ENCODE measurements at regions not wholly inside any gene's neighbourhood (a gene's known extent, or its start where the extent isn't known, plus 50 kb on each side); places are given as distances from the start of the nearest gene placed in this dataset.

DNA sequence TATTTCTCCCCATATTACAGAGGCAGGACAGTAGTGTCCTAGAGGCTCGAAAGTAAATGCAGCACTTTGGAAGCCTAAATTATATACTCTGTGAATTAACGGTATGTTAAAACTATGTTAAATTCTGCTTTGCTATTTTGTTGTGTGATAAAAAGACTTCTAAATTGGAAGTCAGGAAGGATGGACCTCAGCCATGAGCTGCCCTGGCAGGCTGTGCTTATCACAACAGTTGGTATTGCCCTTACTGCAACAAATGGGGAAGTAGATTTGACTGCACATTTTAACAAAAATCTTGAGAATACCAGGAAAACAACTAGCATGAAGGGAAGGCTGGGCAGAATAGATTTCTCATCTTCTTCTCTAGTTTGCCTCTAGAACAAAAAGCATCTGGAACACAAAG is 706.6 kb downstream of the SI start:
- H3K27ac ChIP-seq (ENCODE audit: low read depth in 1 of 2, low read length in 2 of 2): no peak overlapping the region
- no peaks in the 10 kb centered on the region for H3K79me2 ChIP-seq (ENCODE audit: insufficient read depth, low read length)
- no CpG with 5 or more reads among the region's 2 CpGs for WGBS (ENCODE audit: insufficient coverage)
- no peaks in the 10 kb centered on the region for H4K20me1 ChIP-seq (ENCODE audit: insufficient read depth, low read length)
- no peaks in the 10 kb centered on the region for H3K36me3 ChIP-seq (replicated peaks in 1 of 2; ENCODE audit: control insufficient read depth in 1 of 2, insufficient read depth in 2 of 2, low read length in 2 of 2)
- TF ChIP-seq, protein P1, sequence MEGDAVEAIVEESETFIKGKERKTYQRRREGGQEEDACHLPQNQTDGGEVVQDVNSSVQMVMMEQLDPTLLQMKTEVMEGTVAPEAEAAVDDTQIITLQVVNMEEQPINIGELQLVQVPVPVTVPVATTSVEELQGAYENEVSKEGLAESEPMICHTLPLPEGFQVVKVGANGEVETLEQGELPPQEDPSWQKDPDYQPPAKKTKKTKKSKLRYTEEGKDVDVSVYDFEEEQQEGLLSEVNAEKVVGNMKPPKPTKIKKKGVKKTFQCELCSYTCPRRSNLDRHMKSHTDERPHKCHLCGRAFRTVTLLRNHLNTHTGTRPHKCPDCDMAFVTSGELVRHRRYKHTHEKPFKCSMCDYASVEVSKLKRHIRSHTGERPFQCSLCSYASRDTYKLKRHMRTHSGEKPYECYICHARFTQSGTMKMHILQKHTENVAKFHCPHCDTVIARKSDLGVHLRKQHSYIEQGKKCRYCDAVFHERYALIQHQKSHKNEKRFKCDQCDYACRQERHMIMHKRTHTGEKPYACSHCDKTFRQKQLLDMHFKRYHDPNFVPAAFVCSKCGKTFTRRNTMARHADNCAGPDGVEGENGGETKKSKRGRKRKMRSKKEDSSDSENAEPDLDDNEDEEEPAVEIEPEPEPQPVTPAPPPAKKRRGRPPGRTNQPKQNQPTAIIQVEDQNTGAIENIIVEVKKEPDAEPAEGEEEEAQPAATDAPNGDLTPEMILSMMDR (IDR thresholded peaks at IDR 0.05): no peak
- no peak overlapping the region for H3K4me3 ChIP-seq (replicated peaks in 1 of 3; ENCODE audit: low read depth in 2 of 3, low read length in 3 of 3)
- no peak for DNase-seq
- no peaks in the 10 kb centered on the region for H3K27me3 ChIP-seq (ENCODE audit: control insufficient read depth in 2 of 2, insufficient read depth in 2 of 2, low read length in 2 of 2)
- no peak overlapping the region for H3K27ac Mint-ChIP-seq
- H3K4me1 ChIP-seq (ENCODE audit: control insufficient read depth in 1 of 2, insufficient read depth in 2 of 2, low read length in 2 of 2): no peaks in the 10 kb centered on the region
- no peaks in the 10 kb centered on the region for H3K27me3 Mint-ChIP-seq (ENCODE audit: low read depth in 3 of 3)
- no peak overlapping the region for H3K4me3 Mint-ChIP-seq
- no peaks in the 10 kb centered on the region for H3K36me3 Mint-ChIP-seq
- H2AFZ ChIP-seq (ENCODE audit: insufficient read depth, low read depth, low read length, poor library complexity, severe bottlenecking): no peak overlapping the region
- intact Hi-C loops (cut with micrococcal nuclease): no loop called here
- H3K4me2 ChIP-seq (replicated peaks; ENCODE audit: extremely low read depth, low read length, poor library complexity, severe bottlenecking): no peak overlapping the region
- H3K9me3 Mint-ChIP-seq: no peaks in the 10 kb centered on the region
- no peaks in the 10 kb centered on the region for H3K4me1 Mint-ChIP-seq
- no peak overlapping the region for H3K9ac ChIP-seq (ENCODE audit: insufficient read depth, low read length, poor library complexity, severe bottlenecking)
- H3K9me3 ChIP-seq (replicated peaks in 1 of 2; ENCODE audit: control insufficient read depth in 1 of 2, insufficient read depth in 1 of 2, low read length in 2 of 2): no peaks in the 10 kb centered on the region

- Histone ChIP-seq H3K27me3 (ENCODE audit: control insufficient read depth in 2 of 2, insufficient read depth in 2 of 2, low read length in 2 of 2) (no peaks in the 10 kb centered on the region), H3K9me3 (replicated peaks in 1 of 2; ENCODE audit: control insufficient read depth in 1 of 2, insufficient read depth in 1 of 2, low read length in 2 of 2) (no peaks in the 10 kb centered on the region), H3K4me3 (replicated peaks in 1 of 3; ENCODE audit: low read depth in 2 of 3, low read length in 3 of 3) (no peak overlapping the region), H2AFZ (ENCODE audit: insufficient read depth, low read depth, low read length, poor library complexity, severe bottlenecking) (no peak overlapping the region), H3K4me2 (replicated peaks; ENCODE audit: extremely low read depth, low read length, poor library complexity, severe bottlenecking) (no peak overlapping the region), H4K20me1 (ENCODE audit: insufficient read depth, low read length) (no peaks in the 10 kb centered on the region), H3K4me1 (ENCODE audit: control insufficient read depth in 1 of 2, insufficient read depth in 2 of 2, low read length in 2 of 2) (no peaks in the 10 kb centered on the region), H3K79me2 (ENCODE audit: insufficient read depth, low read length) (no peaks in the 10 kb centered on the region), H3K9ac (ENCODE audit: insufficient read depth, low read length, poor library complexity, severe bottlenecking) (no peak overlapping the region), H3K36me3 (replicated peaks in 1 of 2; ENCODE audit: control insufficient read depth in 1 of 2, insufficient read depth in 2 of 2, low read length in 2 of 2) (no peaks in the 10 kb centered on the region), H3K27ac (ENCODE audit: low read depth in 1 of 2, low read length in 2 of 2) (no peak overlapping the region)
- no CpG with 5 or more reads among the region's 5 CpGs for WGBS (ENCODE audit: insufficient coverage)
- intact Hi-C loops (cut with micrococcal nuclease): no loop called here
- DNase-seq: no peak
- Mint-ChIP-seq H3K4me1 (no peaks in the 10 kb centered on the region), H3K9me3 (no peaks in the 10 kb centered on the region), H3K27ac (no peak overlapping the region), H3K4me3 (no peak overlapping the region), H3K36me3 (no peaks in the 10 kb centered on the region), H3K27me3 (ENCODE audit: low read depth in 3 of 3) (no peaks in the 10 kb centered on the region)
- TF ChIP-seq, protein P1 (IDR thresholded peaks at IDR 0.05): no peak
Measured at GRCh38 chr3:164370970-164371369, 707.3 kb downstream of the SI start.

Measured in CD14-positive monocyte (primary cell).